Stimulated activated naive CD8-positive, alpha-beta T cell treated with anti-CD3 and anti-CD28 coated beads, Interleukin-15, Interleukin-2, amounts not matched to agents 100 U/mL and 50 U/mL, for 24 hours (primary cell): ENCODE measurements at regions not wholly inside any gene's neighbourhood (a gene's known extent, or its start where the extent isn't known, plus 50 kb on each side); places are given as distances from the start of the nearest gene placed in this dataset.
"Not testable (repeated sequence)": the region's sequence is repeated elsewhere in the genome, so short reads cannot be mapped to it uniquely, and the experiment has no call there.

Experiments
- ATAC-seq: fragments of 150-1000 bp; cut with Tn5 transposase; one replicate; pipeline ENCODE4 v1.10.0; 2021
- DNase-seq: peaks from one replicate; pipeline ENCODE4 v3.0.0; 2021

DNA sequence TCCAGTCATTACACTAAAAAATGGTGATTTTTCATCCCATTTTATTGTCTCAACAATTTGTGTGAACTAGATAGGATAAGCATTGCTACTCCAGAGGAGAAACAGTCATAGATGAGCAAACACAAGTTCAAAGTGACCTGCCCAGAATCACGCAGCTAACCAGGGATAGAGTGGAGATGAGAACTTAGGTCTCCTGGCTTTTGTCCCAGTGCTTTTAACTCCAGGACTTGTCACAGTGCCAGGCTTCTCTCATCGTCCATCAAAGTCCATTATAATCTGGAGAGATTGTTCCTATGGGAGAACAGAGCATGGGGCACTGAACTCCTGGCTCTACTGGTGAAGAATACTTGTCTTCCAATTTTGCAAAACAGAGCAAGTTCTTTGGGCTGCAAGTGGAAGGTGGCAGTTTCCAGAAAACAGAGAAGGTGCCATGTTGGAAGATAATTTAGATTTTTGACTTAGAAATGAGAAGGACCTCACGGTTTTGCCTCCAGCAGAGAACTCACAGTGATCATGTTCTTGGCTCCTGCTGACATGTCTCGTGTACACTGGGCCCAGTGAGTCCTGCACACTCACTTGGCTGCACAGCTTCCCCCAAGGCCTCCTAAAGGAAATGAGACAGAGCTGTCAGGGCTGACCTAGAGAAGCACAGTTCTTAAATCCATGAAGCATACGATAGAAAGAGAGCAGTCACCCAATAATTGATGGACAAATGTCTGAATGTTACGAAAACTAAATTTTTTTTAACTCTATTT, 322.9 kb upstream of the NRP1 start:
- DNase-seq, result no peak

DNA sequence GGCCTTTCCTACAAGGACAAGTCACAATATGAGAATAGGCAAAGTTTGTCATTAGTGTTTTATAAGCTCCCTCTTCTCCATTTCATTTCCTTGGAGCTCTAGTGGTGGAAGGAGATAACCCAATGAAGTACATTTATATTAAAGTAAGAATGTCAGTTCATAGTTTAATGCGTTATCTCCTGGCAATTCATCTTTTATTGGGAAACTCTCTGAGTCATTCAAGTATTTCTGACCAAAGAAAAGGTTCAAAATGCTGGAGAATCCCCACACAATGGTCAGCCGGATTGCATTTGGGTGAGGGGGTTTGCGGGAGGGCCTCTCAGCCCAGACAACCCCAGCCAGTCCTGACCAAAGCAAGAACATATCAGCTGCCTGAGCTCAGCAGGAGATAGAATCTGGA, 321.5 kb upstream of the NRP1 start:
- no peak for DNase-seq
- ATAC-seq, result no peak

More for the DNA sequence above, 322.9 kb upstream of the NRP1 start:
- no peak for ATAC-seq

DNA sequence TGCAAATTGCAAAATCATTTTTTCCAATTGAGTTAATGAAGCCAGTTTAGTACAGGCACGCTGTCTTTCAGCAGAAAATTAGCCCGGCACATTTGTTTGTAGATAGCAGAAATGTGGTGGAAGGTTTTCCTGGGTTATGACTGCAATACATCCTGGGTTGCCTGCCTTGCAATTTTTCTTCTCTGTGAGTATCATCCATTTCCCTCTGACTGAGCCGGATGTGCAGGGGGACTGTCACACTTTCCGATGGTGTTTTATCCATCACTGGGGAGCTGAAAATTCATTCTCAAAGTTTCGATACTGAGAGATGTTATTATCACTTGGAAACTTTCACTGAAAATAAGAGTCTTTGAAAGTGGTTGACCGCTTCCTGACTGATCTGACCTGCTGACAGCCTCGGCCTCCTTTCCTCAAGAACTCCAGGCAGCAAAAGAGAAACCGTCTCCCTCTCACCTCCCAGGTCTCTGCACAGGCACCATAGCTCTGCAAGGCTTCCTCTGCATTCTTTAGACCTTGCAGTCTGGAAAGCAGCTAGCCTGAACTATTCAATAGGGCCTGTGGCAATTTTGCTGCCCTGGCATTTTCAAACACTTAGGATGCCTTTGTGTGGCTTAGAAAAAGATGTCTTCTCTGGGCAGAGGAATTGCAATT, 320.8 kb upstream of the NRP1 start:
- DNase-seq, result no peak
- ATAC-seq, result no peak

DNA sequence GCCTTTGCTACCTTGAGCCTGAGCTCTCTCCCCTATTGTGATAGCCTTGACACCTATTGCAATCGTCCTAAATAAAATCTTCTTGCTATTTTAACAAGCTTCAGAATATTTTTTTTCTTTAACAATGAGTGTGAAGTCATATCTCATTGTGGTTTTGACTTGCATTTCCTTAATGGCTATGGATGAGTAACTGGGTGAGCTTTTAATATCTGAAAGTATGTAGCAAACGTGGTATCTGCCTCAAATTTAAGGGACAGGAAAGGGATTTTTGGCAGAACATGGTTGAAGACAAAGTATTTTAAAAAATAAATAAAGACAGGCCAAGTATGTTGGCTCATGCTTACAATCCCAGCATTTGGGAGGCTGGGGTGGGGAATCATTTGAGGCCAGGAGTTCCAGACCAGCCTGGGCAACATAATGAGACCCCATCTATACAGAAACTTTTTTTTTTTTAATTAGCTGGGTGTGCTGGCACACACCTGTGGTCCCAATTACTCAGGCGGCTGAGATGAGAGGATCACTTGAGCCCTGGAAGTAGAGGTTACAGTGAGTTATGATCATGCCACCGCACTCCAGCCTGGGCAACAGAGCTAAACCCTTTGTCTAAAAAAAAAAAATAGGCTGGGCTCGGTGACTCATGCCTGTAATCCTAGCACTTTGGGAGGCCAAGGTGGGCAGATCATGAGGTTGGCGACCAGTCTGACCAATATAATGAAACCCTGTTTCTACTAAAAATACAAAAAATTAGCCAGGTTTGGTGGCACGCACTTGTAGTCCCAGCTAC, 319.3 kb upstream of the NRP1 start:
- no peak for ATAC-seq
- DNase-seq, result no peak

DNA sequence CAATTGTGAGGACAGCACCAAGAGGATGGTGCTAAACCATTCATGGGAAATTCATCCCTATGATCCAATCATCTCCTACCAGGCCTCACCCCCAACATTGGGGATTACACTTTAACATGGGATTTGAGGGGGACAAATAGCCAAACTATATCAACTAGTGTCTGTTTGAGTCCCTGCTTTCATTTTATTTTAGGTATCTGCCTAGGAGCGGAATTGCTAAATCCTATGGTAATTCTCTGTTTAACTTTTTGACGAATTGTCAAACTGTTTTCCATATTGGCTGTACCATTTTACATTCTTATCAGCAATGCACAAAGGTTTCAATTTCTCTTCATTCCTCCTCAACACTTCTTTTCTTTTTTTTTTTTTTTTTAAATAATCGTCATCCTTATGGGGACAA, 318.4 kb upstream of the NRP1 start:
- DNase-seq, result no peak
- no peak for ATAC-seq

DNA sequence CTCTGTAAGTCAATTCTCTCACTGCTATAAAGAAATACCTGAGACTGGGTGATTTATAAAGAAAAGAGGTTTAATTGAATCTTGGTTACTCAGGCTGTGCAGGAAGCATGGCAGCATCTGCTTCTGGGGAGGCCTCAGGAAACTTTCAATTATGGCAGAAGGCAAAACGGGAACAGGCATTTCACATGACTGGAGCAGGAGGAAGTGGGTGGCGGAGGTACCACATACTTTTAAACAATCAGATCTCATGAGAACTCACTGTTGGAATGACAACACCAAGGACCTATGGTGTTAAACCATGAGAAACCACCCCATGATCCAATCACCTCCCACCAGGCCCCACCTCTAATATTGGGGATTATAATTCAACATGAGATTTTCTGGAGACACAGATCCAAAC, 315.7 kb upstream of the NRP1 start:
- not testable (repeated sequence) for DNase-seq, ATAC-seq

DNA sequence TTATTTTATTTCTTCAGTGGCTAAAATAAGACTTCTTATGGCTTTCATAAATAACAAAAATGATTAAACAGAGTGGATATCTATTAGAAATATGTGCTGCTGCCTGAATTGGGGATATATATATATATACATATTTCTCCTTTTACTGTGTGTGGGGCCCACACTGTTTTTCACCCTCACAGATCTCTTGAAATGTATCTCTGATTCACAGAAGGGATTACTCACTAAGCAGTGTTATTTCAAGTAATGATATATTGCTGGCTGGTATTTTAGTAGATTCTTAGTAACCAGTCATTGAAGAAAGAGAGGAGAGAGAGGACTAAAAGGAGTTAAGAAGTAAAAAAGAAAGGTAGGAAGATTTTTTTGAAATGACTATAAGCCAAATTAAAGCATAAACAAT, 308.6 kb upstream of the NRP1 start:
- ATAC-seq (no peak), DNase-seq (no peak)

DNA sequence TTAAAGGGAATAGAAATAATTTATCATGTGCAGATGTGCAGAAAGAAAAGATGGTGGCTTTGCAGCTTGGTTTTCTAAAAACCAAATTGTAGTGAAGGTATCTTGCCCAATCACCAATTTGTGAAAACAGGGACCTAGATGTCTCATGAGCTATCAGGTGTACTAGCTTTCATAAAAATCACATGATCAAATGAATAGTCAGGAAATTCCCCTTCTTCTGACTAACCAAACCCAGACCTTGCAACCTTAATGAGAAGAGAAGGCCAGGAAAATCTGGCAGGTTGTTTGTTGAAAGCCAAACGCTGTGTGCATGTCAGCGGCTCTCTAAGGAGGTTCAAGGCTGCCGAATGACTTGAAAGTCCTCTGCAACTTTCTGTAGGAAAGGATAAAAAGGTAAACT, 304.4 kb upstream of the NRP1 start:
- ATAC-seq (no peak), DNase-seq (no peak)

DNA sequence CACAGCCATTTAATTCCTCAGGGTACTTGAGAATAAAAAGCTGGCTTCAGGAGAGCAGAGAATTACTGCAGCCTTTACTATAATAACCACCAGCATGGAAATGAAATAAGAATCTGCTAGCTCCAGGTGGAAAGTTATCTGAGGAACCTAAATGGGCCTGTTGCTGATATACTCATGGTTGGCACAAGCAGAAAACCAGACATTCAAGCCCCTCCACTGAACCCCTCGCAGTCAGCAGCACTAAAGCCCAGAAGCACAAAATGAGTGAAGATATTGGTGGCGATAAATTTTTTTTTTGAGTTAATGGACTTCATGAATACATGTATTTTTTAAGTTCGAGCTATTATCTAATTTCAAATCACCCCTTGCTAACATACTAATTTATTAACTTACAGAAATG, 303.9 kb upstream of the NRP1 start:
- ATAC-seq (no peak), DNase-seq (no peak)

DNA sequence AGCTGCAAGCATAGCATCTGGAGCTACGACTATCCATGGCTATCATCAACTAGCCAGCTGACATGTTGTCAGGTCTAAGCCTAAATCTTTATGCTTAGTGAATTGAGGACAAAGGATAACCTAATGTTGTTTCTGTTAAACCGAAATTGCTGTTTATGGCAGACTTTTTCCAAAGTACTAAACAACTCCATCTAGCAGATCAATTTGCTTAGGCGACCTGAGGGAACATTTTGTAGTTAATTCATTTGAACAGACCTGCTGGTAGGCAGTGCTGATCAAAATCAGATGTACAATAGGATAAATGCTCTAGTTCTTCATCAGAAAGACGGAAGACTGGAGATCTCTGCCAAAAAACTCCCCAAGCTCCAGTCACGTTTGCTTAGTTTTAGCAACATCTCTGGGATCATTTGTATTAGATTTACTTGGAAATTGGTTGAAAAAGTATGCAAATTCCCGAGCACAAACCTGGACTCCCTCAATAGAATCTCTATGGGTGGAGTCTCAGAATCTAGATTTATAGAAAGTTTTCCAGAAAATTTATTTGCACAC, 301.6 kb upstream of the NRP1 start:
- ATAC-seq, result no peak
- no peak for DNase-seq

DNA sequence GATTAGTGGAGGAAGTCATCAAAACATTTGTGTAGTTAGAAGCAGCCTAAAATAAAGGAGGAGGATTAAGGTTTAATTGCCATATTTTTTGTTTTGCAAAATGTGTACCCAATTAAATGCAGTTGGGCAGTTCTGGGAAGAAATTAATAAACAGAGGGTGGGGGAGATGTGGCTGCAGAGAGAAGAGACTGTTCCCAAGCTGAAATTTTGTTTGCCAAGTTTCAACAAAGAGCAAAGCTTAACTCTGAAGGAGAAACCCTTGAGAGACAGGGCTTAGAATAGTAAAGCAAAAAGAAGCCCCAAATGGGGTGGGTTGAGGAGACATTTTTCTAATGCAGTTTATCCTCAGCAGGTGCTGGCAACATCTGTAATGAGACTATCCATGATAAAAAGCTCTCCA, 298.0 kb upstream of the NRP1 start:
- ATAC-seq, result no peak
- no peak for DNase-seq

DNA sequence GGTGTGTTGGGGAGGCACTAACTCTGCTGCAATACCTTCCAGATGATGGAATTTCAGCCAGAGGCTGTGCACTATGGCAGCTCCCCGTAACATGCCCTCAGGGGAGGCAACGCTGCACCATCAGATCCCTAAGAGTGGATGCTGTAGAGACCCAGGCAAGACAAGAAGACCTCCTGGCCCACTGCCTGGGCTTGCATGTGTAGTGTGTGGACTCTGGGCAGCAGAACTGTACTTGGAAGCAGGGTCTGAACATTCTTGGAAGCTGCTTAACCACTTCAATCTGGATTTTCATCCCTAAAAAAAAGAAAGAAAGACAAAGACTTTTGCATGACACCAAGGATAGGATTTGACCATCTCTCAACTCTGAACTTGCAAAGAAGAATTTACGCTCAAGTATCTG, 297.5 kb upstream of the NRP1 start:
- ATAC-seq, result no peak
- no peak for DNase-seq

DNA sequence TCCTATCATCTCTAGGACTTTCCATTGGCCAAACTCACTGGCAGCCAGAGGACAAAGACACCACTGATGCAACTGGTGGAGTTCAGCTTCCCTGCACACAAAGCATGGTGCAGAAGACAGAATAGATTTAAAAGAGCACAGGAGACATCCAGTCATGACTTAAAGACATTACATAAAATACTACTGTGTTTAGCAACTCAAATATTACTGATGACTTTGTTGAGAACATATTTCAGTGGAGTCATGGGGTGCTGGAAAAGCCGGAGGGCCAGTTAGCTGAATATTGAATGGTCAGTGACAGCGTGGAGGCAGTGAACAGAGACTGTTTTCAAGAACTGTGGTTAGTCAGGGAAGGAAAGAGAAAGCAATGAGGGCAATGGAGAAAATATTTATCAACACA, 296.3 kb upstream of the NRP1 start:
- no peak for DNase-seq
- no peak for ATAC-seq

DNA sequence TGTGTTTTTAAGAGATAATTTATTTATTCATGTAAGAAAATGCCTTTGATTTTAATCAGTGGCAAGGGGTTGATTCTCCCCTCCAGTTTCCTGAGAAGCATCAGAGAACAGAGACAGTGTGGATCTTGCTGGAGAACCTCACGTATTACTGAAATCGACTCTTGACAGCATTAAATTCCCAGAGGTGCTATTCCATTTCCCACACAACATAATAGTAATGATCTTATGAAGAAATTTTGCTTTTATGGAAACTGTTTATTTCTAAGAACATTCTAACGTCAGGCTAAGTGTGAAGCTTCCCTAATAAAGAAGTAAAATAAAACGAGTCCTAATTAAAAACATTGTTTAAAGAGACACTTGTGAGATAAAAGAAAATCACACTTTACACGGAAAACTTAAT, 293.1 kb upstream of the NRP1 start:
- ATAC-seq, result no peak
- DNase-seq, result no peak

DNA sequence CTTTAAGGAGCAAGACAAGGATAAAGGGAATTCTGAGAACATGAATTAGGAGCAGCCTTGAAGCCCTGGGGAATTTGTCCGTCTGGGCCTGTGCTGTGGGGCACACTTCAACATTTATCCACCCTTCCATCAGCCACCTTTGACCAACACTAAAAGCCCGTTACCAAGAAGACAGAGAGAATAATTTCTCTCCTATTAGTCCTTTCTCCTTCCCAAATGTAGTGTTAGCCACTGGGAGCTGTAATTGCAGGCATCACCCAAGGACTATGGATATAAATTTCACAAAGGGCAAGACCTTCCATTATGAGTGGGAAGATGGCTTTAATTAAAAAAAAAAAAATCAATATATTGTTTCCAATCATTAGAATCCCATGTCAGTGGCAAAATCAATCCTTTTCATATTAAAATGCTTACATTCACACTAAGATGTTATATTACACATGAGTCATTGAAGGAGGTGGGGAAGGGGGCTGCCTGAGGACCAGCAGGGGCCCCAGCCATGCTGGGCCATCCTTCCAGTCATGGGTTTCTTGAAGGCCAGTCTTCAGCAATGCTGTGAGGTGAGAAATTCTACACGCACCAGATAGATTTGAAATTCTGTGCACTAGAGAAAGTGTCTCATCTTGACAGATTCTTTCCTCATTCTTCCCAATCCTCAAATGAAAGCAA, 292.5 kb upstream of the NRP1 start:
- DNase-seq, result no peak

DNA sequence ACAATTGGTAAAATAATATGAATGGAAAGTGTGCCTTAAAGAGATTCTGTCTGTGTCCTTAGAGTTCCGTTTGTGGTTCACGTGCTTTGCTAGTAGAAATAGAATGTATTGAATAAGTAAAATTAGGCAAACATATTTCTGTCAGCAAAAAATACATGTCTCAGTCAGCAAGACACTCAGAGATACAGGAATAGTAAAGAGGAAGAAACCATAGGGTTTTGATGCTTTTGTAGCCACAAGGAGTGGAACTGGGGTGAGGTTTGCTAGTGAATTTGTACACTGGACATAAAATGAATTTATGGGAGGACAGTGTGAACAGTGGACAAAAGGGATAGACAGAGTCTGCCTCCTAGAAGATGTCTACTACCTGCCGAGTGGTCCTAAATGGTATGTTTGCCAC, 289.2 kb upstream of the NRP1 start:
- ATAC-seq (no peak), DNase-seq (no peak)

More for the DNA sequence above, 292.5 kb upstream of the NRP1 start:
- no peak for ATAC-seq

DNA sequence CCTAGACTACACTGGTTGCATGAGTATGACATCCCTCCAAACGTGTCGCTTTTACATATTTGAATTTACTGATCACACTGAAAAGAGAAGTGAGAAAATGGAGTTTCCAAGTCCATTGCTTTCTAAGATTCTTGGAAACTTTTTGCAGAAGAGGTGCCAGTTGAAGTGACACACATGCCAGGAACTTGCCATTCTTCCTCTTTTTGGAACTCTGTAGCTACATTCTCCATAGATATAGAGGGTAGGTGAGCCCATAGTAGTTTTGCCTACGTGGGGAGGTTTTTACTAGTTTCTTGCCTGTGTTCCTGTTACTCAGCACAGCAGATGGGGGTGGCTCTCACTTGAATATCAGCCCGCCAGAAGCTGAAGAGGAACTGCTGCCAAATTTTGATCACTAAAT, 286.6 kb upstream of the NRP1 start:
- DNase-seq (no peak), ATAC-seq (no peak)

DNA sequence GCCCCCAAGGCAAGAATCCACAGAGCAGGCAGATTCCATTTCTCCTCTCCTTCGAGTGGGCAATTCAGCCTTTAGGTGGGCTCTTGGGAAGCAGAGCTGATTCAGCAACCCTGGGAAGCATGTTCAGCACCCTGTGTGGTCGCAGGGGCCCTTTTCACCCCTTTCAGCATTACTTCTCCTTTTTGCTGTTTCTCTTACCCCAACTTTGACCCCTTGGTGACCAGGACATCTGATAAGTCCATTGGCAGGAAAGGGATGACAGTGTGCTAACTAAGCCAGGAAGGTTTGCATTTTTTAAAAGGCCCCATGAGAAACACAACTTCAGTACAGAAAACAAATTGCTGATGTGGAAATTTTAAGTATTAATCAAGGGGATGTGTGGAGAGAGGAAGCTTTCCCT, 283.7 kb upstream of the NRP1 start:
- DNase-seq (no peak), ATAC-seq (no peak)

DNA sequence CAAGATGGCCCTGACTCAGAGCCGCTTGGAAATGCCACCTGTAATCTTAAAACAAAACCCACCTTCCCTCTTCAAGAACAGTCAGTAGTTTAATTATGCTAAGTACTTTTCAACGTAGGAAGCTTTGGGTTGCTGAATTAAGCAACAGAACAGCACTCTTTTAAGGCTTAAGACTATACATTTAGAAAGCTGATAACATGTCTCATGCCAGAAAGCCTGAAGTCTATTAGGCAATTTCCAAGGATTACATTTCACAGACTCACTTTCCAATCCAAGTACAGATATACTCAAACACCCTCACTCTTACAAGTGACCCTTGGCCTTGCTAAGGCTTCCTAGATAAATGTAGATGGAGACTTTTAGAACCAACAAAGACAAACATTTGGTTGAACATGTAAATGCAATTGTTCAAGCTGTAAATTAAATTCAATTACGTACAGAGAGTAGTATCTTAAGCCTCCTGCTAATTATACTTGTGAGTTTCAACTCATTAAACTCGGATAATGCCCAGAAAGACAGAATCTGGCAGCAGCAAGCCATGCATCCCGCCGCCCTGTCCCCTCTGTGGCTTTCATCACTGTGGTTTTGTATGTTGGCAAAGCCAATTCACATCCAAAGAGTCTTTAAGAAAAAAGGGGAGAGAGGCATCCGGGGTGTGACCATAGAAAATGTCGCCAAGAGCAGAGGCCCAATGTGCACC, 283.1 kb upstream of the NRP1 start:
- ATAC-seq, result no peak

DNA sequence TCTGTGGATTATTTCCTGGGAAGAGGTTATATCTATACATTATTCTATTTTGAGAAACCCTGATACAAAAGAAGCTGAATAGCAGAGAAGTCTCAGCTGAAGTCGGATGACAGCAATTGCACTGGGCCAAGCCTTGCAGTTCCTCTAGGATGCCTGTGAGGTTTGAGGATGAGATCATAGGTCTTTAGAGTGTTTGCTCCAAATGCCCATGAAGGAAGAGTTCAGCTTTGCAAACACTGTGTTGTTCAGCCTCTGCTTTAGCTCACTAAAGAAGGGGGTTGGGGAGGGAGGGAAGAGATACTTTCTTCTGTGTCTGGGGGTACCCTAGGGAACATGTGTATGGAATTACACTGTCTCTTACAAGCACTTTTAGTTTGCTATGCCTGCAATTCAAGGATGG, 282.5 kb upstream of the NRP1 start:
- ATAC-seq (no peak), DNase-seq (no peak)

More for the DNA sequence above, 283.1 kb upstream of the NRP1 start:
- DNase-seq, result no peak

DNA sequence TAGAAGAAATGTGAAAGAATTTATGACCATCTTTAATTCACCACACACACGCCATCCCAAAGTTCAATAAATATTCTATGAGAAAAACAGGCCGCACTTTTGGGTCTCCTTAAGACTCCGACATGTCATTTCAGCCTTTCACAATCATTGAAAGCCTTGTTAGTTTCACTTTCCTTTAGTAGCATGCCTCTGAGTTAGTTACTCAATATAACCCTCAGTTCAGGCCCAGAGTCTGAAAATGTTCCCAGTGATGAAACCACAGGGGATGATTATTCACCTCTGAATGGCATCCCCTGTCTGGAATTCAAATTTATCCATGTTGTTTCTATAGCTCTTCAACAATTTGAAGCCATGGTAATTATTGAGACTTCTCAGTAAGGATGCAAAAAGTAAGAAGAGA, 278.1 kb upstream of the NRP1 start:
- ATAC-seq (no peak), DNase-seq (no peak)

DNA sequence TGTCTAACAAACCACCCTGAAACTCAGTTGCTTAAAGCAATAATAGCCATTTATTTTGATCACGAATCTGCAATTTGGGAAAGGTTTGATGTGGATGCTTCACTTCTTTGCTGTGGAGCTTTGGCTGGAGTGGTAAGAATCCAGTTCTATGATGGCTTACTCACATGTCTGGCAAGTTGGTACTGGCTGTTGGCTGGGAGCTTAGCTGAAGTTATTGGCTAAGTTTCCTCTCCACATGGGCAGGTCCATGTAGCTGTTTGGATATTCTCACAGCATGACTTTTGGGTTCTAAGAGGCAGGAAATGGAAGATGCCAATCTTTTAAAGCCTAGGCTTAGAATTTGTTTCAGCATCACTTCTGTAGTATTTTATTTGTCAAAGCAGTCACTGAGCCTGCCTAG, 277.6 kb upstream of the NRP1 start:
- no peak for DNase-seq

More for the DNA sequence above, 277.6 kb upstream of the NRP1 start:
- no peak for ATAC-seq
